ENCODE measurements at regions not wholly inside any gene's neighbourhood (a gene's known extent, or its start where the extent isn't known, plus 50 kb on each side); places are given as distances from the start of the nearest gene placed in this dataset.

DNA sequence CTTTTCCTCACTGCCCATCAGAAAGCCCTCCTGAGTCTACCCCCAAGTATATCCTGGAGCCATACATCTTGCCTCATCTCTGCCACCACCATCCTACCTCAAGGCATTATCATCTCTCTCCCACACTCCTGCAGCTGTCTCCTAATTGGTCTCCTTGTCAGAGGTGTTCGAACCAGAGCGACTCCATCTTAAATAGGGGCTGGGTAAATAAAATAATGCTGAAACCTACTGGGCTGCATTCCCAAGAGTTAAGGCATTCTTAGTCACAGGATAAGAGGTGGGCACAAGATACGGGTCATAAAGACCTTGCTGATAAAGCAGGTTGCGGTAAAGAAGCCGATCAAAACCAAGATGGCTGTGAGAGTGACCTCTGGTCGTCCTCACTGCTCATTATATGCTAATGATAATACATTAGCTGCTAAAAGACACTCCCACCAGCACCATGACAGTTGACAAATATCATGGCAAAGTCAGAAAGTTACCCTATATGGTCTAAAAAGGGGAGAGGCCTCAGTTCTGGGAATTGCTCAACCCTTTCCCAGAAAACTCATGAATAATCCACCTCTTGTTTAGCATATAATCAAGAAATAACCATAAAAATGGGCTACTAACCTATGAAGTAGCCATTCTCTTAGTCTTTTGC, 97.0 kb upstream of the C16orf82 start (continued):
- TF ChIP-seq SIN3A (IDR thresholded peaks at IDR 0.05; ENCODE audit: borderline replicate concordance in 2 of 2, control insufficient read depth in 1 of 2, low read depth in 2 of 2, low read length in 2 of 2) (no peak), ZNF239 (CRISPR knock-in tag; IDR thresholded peaks at IDR 0.05) (peak; percentile 73), NFIX (CRISPR knock-in tag; IDR thresholded peaks at IDR 0.05; ENCODE audit: low read depth) (no peak), ZNF707 (CRISPR knock-in tag; conservative IDR thresholded peaks at IDR 0.05) (no peak), ZNF77 (CRISPR knock-in tag; IDR thresholded peaks at IDR 0.05) (no peak), JUND (IDR thresholded peaks at IDR 0.05; ENCODE audit: borderline replicate concordance, low read depth, low read length) (no peak), JUND (tag; IDR thresholded peaks at IDR 0.05; ENCODE audit: borderline replicate concordance, low read depth, low read length) (peak; percentile 78; the same call in 1 of the 3 replicates), ZSCAN29 (IDR thresholded peaks at IDR 0.05) (no peak), CREB1 (IDR thresholded peaks at IDR 0.05) (no peak), CREB1 (CRISPR knock-in tag; IDR thresholded peaks at IDR 0.05) (no peak), TAF15 (IDR thresholded peaks at IDR 0.05; ENCODE audit: low read depth, low read length) (no peak), FOSL1 (tag; conservative IDR thresholded peaks at IDR 0.05) (no peak), RBM25 (IDR thresholded peaks at IDR 0.05; ENCODE audit: low read depth, low read length, severe bottlenecking) (no peak), NFYB (IDR thresholded peaks at IDR 0.05; ENCODE audit: extremely low read depth, insufficient read length) (no peak), ZNF76 (CRISPR knock-in tag; IDR thresholded peaks at IDR 0.05; ENCODE audit: borderline replicate concordance) (peak; percentile 75; the same call in 1 of the 2 replicates), HIVEP1 (CRISPR knock-in tag; IDR thresholded peaks at IDR 0.05) (no peak), ZNF24 (IDR thresholded peaks at IDR 0.05) (no peak)
- TF ChIP-seq, protein P1, sequence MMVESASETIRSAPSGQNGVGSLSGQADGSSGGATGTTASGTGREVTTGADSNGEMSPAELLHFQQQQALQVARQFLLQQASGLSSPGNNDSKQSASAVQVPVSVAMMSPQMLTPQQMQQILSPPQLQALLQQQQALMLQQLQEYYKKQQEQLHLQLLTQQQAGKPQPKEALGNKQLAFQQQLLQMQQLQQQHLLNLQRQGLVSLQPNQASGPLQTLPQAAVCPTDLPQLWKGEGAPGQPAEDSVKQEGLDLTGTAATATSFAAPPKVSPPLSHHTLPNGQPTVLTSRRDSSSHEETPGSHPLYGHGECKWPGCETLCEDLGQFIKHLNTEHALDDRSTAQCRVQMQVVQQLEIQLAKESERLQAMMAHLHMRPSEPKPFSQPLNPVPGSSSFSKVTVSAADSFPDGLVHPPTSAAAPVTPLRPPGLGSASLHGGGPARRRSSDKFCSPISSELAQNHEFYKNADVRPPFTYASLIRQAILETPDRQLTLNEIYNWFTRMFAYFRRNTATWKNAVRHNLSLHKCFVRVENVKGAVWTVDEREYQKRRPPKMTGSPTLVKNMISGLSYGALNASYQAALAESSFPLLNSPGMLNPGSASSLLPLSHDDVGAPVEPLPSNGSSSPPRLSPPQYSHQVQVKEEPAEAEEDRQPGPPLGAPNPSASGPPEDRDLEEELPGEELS (CRISPR knock-in tag; IDR thresholded peaks at IDR 0.05; ENCODE audit: borderline replicate concordance) = no peak
- TF ChIP-seq, protein P2, sequence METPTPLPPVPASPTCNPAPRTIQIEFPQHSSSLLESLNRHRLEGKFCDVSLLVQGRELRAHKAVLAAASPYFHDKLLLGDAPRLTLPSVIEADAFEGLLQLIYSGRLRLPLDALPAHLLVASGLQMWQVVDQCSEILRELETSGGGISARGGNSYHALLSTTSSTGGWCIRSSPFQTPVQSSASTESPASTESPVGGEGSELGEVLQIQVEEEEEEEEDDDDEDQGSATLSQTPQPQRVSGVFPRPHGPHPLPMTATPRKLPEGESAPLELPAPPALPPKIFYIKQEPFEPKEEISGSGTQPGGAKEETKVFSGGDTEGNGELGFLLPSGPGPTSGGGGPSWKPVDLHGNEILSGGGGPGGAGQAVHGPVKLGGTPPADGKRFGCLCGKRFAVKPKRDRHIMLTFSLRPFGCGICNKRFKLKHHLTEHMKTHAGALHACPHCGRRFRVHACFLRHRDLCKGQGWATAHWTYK (CRISPR knock-in tag; IDR thresholded peaks at IDR 0.05) = no peak
- TF ChIP-seq, protein P3, sequence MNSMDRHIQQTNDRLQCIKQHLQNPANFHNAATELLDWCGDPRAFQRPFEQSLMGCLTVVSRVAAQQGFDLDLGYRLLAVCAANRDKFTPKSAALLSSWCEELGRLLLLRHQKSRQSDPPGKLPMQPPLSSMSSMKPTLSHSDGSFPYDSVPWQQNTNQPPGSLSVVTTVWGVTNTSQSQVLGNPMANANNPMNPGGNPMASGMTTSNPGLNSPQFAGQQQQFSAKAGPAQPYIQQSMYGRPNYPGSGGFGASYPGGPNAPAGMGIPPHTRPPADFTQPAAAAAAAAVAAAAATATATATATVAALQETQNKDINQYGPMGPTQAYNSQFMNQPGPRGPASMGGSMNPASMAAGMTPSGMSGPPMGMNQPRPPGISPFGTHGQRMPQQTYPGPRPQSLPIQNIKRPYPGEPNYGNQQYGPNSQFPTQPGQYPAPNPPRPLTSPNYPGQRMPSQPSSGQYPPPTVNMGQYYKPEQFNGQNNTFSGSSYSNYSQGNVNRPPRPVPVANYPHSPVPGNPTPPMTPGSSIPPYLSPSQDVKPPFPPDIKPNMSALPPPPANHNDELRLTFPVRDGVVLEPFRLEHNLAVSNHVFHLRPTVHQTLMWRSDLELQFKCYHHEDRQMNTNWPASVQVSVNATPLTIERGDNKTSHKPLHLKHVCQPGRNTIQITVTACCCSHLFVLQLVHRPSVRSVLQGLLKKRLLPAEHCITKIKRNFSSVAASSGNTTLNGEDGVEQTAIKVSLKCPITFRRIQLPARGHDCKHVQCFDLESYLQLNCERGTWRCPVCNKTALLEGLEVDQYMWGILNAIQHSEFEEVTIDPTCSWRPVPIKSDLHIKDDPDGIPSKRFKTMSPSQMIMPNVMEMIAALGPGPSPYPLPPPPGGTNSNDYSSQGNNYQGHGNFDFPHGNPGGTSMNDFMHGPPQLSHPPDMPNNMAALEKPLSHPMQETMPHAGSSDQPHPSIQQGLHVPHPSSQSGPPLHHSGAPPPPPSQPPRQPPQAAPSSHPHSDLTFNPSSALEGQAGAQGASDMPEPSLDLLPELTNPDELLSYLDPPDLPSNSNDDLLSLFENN (IDR thresholded peaks at IDR 0.05; ENCODE audit: low read depth in 2 of 2, low read length in 2 of 2) = no peak
- TF ChIP-seq, protein P4, sequence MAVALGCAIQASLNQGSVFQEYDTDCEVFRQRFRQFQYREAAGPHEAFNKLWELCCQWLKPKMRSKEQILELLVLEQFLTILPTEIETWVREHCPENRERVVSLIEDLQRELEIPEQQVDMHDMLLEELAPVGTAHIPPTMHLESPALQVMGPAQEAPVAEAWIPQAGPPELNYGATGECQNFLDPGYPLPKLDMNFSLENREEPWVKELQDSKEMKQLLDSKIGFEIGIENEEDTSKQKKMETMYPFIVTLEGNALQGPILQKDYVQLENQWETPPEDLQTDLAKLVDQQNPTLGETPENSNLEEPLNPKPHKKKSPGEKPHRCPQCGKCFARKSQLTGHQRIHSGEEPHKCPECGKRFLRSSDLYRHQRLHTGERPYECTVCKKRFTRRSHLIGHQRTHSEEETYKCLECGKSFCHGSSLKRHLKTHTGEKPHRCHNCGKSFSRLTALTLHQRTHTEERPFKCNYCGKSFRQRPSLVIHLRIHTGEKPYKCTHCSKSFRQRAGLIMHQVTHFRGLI (CRISPR knock-in tag; IDR thresholded peaks at IDR 0.05) = peak; percentile 80
